HS-5 (cell line): ENCODE measurements at regions not wholly inside any gene's neighbourhood (a gene's known extent, or its start where the extent isn't known, plus 50 kb on each side); places are given as distances from the start of the nearest gene placed in this dataset.

Experiments used
- DNase-seq: peaks from one replicate; pipeline ENCODE4 v3.0.0-alpha.2; 2012; ENCODE audit warnings: low read depth

DNA sequence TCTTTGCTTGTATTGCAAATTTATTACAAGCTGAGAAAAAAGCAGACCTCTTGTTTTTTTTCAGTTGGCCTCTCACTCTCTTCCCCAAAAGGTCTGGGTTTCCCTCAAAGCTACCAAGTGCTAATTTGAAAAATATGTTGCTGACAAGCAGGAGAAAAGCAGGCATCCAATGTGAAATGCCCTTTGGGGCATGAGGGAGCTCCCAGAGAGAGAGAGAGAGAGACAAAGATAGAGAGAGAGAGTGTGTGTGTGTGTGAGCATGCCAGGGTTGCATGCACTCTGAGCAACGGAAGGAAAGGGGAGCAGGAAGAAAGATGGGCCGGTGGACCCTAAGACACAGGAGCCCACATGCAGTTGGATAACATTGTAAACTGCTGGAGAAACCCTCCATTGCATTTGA lies 358.4 kb downstream of the TMEM38B start:
- no peak for DNase-seq

DNA sequence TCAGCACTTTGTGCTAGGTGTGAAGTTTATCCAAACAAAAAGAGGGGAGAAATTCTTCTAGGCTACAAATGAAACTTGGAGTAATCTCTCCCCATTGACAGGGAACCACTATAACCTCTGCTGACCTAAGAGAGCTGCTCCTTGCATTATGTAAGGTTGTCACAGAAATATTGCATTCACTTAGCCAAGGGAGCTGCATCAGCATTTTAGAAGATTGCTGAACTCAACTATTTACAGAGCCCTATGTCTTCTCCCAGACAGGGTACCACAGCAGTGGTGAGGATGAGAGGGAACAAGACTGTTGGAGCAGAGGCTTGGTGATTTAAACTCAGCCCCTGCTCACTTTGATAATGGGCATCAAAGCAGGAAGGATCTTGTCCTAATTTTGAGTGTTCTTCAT lies 362.0 kb downstream of the TMEM38B start:
- no peak for DNase-seq

DNA sequence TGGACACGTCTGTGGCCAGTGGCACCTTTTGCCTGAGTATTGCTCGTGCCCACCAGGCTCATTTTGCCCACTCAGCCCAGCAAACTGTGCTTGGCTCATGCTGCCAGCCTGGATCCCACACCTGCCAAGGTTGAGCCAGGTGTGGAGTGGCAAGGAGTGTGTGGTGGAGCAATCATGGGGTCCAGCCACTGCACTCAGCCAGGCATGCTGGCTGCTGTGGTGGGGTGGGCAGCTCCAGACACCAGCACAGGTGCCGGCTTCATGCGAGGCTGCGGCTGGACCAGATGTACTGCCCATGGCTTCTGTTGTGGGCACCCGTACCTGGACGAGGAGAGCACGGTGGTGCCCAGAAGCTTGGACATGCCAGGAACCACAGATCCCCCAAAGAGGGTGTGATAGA lies 364.1 kb downstream of the TMEM38B start:
- DNase-seq, result no peak

DNA sequence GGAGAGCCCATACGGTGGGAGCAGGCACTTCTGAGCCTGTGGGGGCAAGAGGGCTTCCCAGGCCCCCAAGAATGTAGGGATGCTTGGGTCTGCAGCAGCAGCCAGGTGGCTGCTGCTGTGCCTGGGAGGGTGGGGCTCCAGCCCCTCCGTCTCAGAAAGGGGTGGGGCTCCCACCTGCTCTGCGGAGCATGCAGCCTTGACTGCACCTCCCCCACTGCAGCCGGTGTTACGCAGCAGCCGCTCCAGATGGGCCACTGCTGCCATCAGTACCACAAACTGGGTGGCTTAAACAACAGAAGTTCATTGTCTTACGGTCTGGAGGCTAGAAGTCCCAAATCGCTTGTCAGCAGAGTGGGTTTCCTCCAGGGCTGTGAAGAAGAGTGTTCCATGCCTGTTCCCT lies 365.5 kb downstream of the TMEM38B start:
- no peak for DNase-seq

DNA sequence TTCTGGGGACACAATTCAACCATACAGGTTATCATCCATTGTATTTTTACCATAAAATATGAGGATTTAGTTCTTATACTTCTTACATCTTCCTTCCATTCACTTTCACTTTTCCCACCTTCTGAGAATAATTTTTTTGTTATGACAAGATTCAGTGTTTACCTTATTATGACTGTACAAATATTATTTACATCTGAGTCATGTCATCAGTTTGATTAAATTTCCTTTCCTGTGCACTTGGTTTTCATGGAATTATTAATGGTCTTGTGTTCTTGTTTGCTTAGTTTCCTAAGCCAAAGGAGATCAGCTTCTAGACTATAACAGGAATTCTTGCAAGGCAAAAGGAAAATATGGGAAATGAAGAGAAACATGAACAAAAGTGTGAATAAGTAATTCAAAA lies 366.5 kb downstream of the TMEM38B start:
- DNase-seq, result no peak

DNA sequence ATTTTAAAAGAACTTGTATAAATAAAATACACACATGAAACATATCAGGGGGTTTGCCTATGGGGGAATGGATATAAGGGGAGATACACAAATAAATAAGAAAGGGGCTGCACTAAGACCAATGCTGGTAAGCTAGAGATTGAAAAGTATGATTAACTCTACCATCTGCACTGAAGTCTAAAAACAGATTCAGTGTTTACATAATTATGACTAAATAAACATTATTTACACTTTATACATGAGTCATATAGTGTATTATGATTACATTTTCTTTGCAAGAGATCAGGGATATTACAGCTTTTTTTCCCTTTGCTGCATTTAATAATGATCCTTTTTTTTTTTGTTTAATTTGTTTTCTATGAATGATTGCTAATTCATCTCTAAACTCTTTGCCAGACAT lies 367.9 kb downstream of the TMEM38B start:
- no peak for DNase-seq

DNA sequence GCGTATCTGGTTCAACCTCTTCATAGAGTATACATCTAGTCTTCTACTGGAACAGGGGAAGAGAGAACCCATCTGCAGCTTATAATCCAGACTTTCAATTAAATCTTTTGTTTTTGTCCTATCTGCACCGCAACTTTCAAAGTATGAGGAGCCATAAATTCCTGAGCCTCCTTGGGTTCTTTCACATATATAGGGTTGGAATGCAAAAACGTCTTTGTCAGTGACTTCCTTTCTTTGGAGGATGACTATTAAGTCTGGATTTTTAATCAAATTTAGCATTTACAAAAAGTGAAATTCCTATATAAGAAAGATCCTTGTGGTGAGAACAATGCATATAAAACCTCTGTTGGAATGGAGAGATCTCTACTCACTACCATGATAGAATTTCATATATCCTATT lies 370.8 kb downstream of the TMEM38B start:
- no peak for DNase-seq

DNA sequence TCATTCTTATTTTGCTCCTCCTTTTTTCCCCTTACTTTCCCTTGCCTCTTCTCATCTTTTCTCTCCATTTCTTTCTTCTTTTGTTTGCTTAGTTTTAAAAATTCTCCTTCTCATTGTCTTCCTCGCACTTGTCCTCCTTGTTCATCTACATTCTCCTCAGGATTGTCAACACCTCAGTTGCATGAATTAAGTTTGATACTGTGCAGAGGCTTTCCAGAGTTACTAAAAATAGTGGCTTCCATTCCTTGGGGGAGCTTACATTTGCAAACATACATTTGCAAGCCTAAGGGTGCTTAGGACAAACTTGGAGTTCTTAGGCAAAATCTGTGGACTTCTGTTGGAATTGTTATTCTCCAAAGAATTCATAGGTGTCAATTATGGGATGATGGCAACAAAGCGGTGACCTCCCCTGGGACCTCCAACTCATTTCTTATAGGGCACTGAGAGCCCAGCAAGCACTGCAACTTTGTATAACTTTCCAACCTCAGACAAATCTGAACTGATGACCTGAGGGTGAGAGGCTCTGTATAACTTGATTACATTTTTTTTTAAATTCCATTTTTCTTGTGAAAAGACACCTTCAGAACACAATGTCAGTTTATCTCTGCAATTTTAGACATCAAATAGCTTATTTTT lies 371.4 kb downstream of the TMEM38B start:
- no peak for DNase-seq

DNA sequence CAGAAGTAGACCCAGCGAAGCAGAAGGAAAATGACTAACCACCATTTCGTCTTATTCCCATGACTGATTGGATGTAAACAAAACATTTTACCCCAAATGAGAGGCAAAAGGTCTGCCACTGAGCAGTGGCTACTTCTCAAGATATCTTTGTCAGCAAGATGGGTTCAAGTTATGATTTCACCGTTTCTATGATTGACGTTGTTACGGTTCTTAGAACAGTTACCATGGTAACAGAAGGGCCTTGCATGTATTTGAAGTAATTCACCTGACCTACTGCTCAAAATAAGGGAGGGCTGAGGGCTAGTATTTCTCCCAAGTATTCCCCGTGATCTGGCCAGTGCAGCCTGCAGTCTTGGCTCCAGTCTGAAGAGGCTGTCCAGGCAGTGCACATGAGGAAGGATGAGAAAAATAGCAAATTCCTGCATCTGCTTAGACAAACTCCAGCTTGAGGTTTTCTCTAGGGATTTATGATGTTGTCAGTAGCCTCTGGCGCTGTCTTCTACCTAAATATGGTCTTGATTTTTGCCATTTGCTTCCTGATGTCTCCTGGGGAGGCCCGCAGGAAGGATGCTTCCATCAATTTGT lies 372.7 kb downstream of the TMEM38B start:
- DNase-seq, result no peak

DNA sequence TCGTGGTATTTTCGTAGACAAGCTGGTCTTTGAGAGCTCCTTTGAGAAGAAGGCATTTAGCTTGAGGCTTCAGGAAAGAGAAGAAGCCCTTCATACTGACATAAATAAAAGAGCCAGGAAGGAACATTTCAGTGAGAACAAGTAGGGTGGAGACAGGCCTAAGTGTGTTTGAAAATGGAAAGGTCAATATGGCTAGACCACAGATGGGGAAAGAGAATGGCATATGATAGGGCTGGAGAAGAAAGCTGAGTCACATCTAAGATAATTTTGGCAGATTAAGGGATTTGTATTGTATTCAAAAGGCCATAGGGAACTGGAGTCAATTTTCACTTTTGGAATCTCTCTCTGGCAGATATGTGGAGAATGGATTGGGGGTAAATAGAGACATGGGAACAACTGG lies 374.9 kb downstream of the TMEM38B start:
- no peak for DNase-seq

DNA sequence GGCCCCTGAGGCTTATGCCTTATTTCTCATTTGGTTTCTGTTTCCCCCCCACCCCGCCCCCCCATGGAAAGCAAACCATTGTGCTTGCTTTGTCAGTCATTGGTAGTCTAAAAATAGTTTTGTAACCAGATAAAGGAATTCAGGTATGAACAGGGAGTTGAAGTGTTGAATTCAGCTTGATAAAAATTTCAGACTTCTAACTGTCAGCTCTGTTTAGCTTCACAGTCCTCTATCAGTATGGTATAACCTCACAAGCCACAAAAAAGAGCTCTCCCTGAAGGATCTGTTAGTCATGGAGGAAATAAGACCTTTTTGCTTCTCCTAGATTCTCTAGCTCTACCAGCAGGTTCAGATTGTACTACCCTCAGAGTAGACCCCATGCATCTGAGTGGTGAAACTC lies 378.1 kb downstream of the TMEM38B start:
- no peak for DNase-seq

DNA sequence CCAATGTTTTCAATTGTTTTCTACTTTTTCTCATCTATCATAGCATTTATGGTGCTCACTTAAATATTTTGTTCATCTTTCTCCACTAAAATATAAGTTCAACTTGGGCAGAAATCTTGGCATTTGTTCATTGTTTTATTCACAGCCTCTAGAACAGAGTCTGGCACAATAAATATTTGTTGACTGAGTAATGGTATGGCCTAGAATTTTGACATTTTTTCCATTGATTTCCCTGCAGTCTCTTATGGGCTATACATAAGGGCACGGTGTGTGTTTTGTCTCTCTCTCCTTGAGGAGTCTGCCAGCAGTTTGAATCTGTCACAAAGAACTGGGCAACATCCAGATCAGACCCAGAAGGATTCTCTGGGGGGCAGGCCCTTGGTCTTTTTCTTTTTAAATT lies 379.7 kb downstream of the TMEM38B start:
- DNase-seq, result no peak

DNA sequence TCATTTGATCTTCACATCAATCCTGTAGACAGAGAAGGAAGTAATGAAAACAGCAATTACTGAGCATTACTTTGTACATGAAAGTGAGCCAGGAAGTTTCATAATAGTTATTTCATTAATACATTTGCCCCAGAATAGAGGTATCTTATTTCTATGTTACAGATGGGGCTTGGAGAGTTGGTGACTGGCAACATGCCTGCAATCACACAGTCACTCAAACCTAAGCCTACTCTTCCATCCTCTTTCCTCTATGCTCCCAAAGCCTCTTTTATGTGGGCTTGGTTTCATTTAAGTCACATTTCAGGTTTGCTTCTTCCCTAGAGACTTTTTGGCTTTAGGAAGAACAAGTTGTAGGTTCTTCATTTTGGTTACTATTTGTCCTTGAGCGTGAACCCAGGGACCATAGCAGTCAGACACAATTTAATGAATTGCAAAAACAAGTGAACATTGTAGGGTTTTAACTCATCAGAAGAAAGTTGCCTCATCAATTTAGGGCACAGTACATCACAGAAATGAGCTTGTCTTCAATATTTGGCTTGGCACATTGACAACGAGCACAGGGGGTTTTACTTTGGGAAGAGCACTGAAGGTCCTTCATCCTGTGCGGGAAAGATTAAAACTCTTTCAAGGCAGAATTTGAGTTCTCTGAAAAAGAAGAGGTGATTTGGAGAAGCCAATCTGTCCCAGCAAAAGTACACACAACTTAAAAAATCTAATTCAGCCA lies 381.1 kb downstream of the TMEM38B start:
- no peak for DNase-seq

DNA sequence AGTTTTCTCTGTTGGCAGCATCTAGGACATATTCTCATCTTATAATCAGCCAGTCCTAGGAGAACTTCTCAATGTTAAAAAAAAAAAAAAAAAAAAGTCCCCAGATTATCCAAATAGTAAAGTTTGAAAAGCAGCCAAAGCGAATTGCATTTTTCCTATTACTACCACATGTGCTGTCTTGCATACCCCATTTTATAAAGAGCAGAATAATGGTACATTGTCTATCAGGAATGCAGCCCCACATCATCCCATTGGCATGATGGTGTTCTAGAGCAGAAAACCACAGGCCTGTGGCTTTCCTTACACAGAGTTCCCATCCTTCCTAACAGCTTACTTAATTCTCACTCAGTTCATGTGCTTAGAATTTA lies 381.6 kb downstream of the TMEM38B start:
- DNase-seq, result peak; percentile 94

DNA sequence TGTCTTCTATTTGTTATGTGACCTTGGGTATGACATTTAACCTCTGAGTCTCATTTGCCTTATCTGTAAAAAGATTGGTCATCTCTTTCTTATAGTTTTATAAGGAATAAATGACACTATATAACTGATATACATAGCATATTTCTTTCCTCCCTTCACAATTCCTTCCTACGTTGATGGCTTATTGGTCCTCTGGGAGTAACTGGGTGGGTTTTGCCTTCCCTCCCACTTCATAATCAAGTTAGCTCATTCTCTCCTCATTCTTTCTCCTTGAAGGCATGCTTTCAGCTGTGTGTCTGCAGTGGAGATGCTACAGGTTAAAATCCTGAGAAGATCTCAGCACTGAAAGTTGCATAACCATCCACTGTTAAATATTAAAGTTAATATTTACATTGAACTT lies 382.4 kb downstream of the TMEM38B start:
- DNase-seq, result no peak

DNA sequence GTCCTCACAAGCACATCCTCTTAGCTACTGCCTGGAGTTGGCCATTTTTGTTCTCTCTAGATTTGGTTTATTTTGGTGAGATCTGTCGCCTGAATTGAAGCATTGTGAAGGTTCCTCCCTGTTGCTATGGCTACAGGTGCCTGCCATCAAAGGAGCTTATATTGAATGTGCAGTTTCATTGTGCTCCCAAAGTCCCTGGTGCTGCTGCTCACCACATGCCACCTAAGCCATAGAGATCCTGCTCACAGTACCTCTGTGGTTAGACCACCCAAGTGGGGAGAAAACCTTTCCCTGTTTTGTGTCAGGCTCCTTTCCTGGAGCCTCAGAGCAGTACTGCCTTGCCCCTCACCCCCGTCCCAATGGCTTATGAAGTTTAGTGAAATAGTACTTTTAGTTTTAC lies 383.4 kb downstream of the TMEM38B start:
- no peak for DNase-seq

DNA sequence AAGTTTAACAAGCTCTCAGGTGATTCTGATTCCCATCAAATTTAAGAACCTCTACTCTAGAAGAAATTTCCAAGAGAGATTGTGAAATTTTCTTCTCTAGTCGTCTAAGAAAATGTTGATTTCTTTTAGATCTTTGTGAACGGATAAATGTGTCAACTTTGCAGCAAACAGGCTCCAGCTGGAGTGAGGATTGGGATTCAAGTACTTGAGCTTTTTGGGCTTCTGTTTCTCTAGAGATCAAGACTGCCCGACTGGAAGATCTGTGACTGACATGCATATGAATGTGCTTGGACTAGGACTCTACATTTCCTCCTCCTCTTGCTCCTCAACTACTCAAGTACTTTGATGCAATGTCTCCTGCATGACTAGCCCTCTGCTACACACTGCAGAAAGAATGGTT lies 388.3 kb downstream of the TMEM38B start:
- DNase-seq, result no peak

DNA sequence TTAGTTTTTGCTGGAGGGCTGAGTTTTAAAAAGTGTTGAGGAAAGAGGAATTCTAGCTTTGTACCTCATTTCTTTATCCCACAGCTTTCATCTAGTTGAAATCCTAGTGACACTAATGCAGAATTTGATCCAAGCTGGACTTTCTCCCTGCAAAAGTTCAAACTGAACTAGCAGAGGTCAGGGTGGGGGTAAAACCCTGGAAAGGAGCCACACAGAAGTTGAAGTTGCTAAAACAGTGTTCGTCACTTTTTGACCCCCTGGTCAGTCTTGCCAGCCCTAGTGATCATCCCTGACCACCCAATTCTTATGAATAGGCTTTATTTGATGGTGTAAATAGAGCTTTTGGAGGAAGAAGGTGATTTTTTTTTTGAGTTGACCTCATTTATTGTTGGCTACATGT lies 390.4 kb downstream of the TMEM38B start:
- DNase-seq, result no peak

DNA sequence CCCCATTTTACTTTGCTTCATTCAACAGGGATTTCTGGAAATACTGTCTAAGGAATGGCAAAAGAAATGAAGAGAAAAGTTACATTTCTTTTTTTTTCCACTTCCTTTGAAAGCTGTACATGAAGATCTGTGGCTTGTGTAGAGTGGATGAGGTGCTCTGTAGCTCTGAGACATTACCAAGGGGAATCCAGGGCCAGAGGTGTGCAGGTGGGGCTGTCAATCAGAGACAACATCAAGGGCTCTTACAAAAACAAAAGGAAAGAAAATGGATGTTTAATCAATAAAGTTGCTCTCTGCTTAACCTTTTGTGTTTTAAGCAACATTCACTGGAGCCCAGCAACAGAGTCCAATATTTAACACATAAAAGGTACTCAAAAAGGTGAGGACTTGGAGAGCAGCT lies 391.1 kb downstream of the TMEM38B start:
- DNase-seq, result no peak

DNA sequence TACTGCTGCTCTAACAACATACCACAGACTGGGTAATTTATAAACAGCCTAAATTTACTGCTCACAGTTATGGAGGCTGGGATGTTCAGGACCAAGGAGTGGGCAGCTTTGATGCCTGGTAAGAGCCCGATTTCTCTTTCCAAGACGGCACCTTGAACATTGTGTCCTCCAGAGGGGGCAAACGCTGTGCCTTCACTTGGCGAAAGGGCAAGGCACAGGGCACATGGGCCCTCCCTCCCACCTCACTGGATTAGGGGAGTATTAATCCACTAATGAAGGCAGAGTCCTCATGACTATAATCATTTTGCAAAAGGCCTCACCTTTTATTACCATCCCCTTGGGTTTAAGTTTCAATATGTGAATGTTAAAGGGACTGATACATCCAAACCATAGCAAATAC lies 397.7 kb downstream of the TMEM38B start:
- DNase-seq, result no peak

DNA sequence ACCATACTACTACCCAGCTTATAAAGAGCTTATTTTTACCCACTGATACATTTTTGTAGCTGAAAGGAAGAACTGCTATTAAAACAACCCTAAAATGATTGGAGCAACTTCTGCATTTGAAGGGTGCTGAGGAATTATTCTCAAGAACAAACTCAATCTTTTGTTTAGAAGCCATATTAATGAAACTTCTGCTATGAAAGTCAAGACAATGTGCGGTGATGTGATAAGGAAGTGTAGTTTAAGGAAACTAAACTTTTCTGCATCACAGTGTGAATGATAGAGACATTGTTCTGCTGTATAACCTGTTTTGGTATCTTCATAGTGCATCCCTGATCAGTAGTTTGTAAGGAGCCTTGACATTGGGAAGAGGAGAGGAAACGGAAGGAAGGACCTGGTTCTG lies 408.5 kb downstream of the TMEM38B start:
- no peak for DNase-seq

DNA sequence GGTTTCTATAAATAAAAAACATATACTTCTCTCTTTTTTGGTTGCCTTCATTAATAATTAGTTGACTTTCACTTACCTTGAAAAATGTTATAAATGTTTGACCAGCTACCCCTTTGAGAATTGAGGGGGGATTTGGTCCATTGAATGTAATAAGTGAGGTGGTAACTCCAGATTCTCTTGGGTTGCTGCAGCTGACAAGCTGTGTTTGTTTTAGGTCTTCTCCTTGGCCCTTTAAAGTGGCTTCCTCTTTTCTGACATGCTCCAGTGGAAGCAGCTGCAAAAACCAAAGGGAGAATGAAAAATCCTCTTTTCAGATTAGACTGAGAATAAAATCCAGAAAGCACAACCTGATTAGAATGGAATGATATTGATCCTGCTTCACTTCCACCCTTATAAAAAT lies 410.5 kb downstream of the TMEM38B start:
- no peak for DNase-seq

DNA sequence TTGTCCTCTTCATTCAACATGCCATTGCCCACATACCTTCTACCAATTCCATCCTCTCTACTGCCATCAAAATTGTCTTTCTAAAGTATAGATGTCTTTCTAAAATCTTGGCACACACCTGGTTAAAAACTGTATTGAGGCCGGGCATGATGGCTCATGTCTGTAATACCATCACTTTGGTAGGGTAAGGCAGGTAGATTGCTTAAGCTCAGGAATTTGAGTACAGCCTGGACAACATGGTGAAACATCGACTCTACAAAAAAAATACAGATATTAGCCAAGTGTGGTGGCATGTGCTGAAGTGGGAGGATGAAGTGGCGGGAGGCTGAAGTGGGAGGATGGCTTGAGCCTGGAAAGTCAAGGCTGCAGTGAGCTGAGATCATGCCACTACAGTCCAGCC lies 412.1 kb downstream of the TMEM38B start:
- DNase-seq, result no peak

DNA sequence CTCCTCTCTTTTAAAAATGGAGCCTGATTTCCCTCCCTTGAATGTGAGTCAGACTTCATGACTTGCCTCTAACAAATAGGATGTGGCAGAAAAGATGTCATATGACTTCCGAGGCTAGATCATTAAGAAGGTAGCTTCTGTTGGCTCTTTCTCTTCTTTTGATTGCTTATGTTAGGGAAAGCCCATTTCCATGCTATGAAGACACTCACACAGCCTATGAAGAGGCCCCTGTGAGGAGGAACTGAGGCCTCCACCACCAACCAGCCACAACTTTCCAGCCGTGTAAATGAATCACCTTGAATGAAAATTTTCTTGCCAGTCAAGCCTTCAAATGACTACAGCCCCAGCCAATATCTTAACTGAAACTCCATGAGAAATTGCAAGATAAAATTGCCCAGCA lies 413.4 kb downstream of the TMEM38B start:
- DNase-seq, result no peak
